ENCODE measurements at regions not wholly inside any gene's neighbourhood (a gene's known extent, or its start where the extent isn't known, plus 50 kb on each side); places are given as distances from the start of the nearest gene placed in this dataset.

DNA sequence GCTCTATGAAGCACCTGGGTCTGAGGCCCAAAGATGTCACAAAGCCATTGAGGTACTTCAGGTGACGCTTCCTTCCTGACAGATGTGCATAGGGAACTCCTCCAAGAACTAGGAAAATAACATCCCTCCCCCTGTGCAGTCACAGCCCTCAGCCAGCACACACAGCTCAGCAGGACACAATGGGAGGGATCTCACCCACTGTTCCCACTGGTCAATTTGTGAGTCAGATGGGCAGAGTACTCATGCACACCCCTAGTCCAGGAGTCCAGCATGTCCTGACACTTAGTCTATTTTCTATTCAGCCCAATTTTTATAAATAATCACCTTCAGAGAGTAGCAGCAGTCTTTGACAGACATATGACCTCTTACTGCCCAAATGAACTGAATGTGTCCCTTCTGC, 60.7 kb upstream of the PFKP start:
- TF ChIP-seq, protein P1, sequence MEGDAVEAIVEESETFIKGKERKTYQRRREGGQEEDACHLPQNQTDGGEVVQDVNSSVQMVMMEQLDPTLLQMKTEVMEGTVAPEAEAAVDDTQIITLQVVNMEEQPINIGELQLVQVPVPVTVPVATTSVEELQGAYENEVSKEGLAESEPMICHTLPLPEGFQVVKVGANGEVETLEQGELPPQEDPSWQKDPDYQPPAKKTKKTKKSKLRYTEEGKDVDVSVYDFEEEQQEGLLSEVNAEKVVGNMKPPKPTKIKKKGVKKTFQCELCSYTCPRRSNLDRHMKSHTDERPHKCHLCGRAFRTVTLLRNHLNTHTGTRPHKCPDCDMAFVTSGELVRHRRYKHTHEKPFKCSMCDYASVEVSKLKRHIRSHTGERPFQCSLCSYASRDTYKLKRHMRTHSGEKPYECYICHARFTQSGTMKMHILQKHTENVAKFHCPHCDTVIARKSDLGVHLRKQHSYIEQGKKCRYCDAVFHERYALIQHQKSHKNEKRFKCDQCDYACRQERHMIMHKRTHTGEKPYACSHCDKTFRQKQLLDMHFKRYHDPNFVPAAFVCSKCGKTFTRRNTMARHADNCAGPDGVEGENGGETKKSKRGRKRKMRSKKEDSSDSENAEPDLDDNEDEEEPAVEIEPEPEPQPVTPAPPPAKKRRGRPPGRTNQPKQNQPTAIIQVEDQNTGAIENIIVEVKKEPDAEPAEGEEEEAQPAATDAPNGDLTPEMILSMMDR (IDR thresholded peaks at IDR 0.05; ENCODE audit: low read depth, low read length): no peak
- H3K4me3 ChIP-seq (ENCODE audit: low read depth, low read length): no peak overlapping the region

DNA sequence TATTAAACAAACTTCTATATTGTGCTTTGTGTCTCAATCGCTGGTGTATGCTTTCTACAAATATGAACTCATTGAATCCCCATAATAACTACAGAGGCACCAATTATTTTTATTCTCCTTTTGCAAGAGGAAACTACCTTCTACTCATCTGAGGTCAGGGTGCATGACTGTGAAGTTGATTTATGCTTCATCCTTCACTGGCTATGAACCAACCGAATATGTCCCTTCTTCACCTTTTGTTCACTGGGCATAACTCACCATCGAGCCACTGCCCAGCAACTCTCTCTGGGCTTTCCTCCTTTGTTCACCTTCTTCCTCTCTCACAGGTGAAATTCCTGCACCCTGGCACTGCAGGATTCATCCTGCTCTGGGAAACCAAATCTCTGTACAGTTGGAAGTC, 61.3 kb upstream of the PFKP start:
- TF ChIP-seq, protein P1 (IDR thresholded peaks at IDR 0.05; ENCODE audit: low read depth, low read length): no peak
- no peak overlapping the region for H3K4me3 ChIP-seq (ENCODE audit: low read depth, low read length)

- no peak overlapping the region for H3K4me3 ChIP-seq (ENCODE audit: low read depth, low read length)
- TF ChIP-seq, protein P1 (IDR thresholded peaks at IDR 0.05; ENCODE audit: low read depth, low read length): no peak
Observed at GRCh38 chr10:3002304-3002703, 65.0 kb upstream of the PFKP start.

- no peak overlapping the region for H3K4me3 ChIP-seq (ENCODE audit: low read depth, low read length)
- TF ChIP-seq, protein P1 (IDR thresholded peaks at IDR 0.05; ENCODE audit: low read depth, low read length): no peak
Observed at GRCh38 chr10:3000048-3000447, 67.3 kb upstream of the PFKP start.

- TF ChIP-seq, protein P1 (IDR thresholded peaks at IDR 0.05; ENCODE audit: low read depth, low read length): no peak
- H3K4me3 ChIP-seq (ENCODE audit: low read depth, low read length): no peak overlapping the region
Observed at GRCh38 chr10:2994221-2994961, 73.0 kb upstream of the PFKP start.

DNA sequence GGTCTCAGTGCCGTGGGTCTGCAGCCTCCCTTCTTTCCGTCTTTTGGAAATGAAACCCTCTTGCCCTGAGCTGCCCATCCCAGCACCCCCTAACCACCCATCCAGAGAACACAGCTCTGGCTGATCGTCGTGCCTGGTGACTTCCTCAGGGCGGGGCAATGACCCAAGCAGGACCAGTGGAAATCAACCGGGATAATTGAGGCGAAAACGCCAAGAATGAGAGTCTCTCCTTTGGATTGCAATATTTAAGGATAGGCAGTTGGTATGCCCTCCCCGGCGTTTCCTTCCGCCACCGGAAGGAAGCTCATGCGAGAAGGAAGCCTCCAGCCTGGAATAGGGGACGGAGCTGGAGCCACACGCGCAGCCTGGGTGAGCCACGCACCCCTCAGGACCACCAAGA, 73.7 kb upstream of the PFKP start:
- H3K4me3 ChIP-seq (ENCODE audit: low read depth, low read length): no peak overlapping the region
- TF ChIP-seq, protein P1 (IDR thresholded peaks at IDR 0.05; ENCODE audit: low read depth, low read length): no peak

DNA sequence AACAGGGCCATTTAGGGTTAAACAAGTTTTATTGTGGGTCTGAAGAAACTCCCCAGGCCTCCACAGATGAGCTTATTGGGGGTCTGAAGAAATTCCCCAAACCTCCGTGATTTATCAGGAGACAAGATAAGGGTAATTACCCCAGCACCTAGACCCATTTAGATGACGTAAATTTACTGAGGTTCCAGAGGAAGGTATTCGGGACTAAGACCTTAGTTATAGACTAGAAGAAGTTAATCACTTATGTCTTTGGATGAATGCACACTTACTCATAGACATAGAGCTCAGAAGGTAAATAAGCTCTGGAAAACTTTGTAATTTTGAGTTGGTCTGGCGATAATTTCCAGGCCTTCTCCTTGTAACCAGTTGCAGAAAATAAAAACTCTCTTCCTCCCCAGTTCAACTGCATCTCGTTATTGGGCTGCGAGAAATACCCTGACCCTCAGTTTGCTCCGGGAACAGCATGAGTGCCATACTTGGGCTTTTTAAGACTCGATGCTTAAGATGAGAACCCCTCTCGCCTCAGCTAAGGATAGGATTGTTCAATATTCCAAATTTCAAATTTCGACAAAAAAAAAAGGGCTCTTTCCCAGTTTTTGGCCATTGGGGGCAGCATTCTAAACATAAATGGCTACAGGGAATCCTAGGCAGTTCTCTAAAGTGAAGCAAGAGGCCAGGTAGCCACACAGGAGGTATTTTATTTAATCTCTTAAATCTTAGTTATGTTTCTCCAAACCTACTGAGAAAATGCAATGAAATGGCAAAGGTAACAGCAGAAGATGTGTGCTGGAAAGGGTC, 74.7 kb upstream of the PFKP start:
- no peak overlapping the region for H3K4me3 ChIP-seq (ENCODE audit: low read depth, low read length)
- TF ChIP-seq, protein P1 (IDR thresholded peaks at IDR 0.05; ENCODE audit: low read depth, low read length): no peak

Data from WI38 (cell line).